ENCODE measurements at regions not wholly inside any gene's neighbourhood (a gene's known extent, or its start where the extent isn't known, plus 50 kb on each side); places are given as distances from the start of the nearest gene placed in this dataset.

DNA sequence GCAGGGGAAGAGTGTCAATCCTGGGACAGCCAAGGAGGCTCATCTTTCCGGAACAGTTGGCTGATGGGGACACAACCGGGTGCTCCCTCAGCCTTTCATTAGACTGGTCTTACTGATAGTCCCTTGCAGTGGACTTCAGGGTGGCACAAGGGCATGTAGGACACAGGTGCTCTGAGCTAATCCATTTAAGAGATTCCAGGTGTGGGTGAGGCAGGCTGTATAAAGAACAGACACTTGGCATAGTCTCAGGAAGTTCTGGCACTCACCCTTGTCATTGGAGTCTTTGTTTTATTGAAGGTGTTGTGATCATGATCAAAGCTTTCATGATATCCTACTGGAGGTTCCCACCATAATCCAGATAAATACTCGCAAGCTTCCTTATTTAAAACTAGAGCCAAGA, 341.6 kb downstream of the EMP1 start:
- in situ Hi-C loops (cut with HindIII; ENCODE audit: low pct_ligation_motif_present, low sequenced_read_pairs) = no loop called here
- Histone ChIP-seq H3K4me3 (ENCODE audit: low read depth, low read length) (no peak overlapping the region), H3K36me3 (replicated peaks) (no peaks in the 10 kb centered on the region), H3K27me3 (replicated peaks) (no peaks in the 10 kb centered on the region), H3K27ac (no peak overlapping the region)
- DNase-seq = no peak
- TF ChIP-seq CTCF (IDR thresholded peaks at IDR 0.05; ENCODE audit: low read depth, low read length, missing control alignments) = no peak

DNA sequence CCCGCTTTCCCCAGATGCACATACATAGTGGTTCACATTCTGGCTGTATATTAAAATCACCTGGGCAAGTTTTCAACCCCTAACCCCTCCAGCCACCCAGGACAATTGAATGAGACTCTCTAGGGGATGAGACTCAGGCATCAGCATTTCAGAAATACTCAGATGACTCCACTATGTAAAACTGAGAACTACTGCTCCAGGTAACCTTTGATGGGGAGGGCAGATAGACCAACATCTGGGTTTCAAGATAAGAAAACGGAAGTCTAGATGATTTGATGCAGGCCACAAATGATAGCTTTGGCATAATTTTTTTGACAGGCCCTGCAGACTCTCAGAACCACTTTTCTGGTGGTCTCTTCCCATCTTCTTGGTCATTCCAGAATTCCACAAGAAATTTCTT, 341.1 kb downstream of the EMP1 start:
- Histone ChIP-seq H3K36me3 (replicated peaks) (no peaks in the 10 kb centered on the region), H3K27me3 (replicated peaks) (no peaks in the 10 kb centered on the region), H3K4me3 (ENCODE audit: low read depth, low read length) (no peak overlapping the region), H3K27ac (no peak overlapping the region)
- TF ChIP-seq CTCF (IDR thresholded peaks at IDR 0.05; ENCODE audit: low read depth, low read length, missing control alignments) = no peak
- no peak for DNase-seq
- in situ Hi-C loops (cut with HindIII; ENCODE audit: low pct_ligation_motif_present, low sequenced_read_pairs) = no loop called here

- Histone ChIP-seq H3K27ac (no peak overlapping the region), H3K4me3 (ENCODE audit: low read depth, low read length) (no peak overlapping the region)
- in situ Hi-C loops (cut with HindIII; ENCODE audit: low pct_ligation_motif_present, low sequenced_read_pairs) = no loop called here
Measured at GRCh38 chr12:13536219-13536910, 339.8 kb downstream of the EMP1 start.

DNA sequence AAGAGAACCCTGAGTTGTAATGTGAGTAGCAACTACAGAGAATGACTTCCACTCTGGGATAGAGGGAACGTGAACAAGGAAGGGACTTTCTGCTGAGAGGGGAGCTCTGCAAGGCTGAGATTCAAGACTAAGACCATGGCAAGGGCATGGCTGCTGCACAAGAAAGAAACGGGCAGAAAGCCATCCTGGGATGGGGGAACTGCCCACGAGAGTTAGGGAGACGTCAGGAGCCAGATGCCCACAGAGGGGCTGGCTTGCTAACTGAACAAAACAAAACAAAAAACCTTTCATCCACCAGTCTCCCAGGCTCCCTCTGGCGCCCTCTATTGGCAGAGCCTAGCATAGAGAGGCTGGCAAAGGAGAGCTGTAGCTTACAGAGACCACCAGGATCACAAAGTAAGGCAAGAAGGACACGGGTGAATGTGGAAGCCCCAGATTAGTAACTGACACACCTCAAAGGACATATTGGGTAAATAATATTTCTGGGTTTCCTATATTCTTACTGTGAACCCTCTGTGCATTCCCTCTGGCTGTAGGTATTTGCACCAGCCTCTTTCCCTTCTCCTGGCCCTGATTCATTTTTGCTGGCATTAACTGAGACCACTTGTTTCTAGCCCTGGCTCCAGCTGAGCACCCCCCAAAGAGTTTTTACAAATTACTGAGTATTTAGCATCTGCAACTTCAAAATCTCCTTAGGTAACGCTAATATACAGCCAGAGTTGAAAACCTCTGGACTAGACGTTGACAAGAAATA, 338.3 kb downstream of the EMP1 start:
- no peaks in the 10 kb centered on the region for H3K36me3 ChIP-seq (replicated peaks)
- H3K27ac ChIP-seq = no peak overlapping the region
- H3K4me3 ChIP-seq (ENCODE audit: low read depth, low read length) = peak overlapping the region; percentile 22
- in situ Hi-C loops (cut with HindIII; ENCODE audit: low pct_ligation_motif_present, low sequenced_read_pairs) = no loop called here
- DNase-seq = peak; percentile 48
- H3K27me3 ChIP-seq (replicated peaks) = no peaks in the 10 kb centered on the region
- TF ChIP-seq CTCF (IDR thresholded peaks at IDR 0.05; ENCODE audit: low read depth, low read length, missing control alignments) = peak; percentile 99

More at GRCh38 chr12:13536219-13536910, 339.8 kb downstream of the EMP1 start:
- H3K27me3 ChIP-seq (replicated peaks) = no peaks in the 10 kb centered on the region
- no peak for DNase-seq
- H3K36me3 ChIP-seq (replicated peaks) = no peaks in the 10 kb centered on the region
- no peak for TF ChIP-seq CTCF (IDR thresholded peaks at IDR 0.05; ENCODE audit: low read depth, low read length, missing control alignments)

- TF ChIP-seq CTCF (IDR thresholded peaks at IDR 0.05; ENCODE audit: low read depth, low read length, missing control alignments) = no peak
Measured at GRCh38 chr12:13534242-13534641, 337.7 kb downstream of the EMP1 start.

More at GRCh38 chr12:13534242-13534641, 337.7 kb downstream of the EMP1 start:
- Histone ChIP-seq H3K27me3 (replicated peaks) (no peaks in the 10 kb centered on the region), H3K4me3 (ENCODE audit: low read depth, low read length) (no peak overlapping the region), H3K27ac (no peak overlapping the region), H3K36me3 (replicated peaks) (no peaks in the 10 kb centered on the region)
- DNase-seq = no peak
- in situ Hi-C loops (cut with HindIII; ENCODE audit: low pct_ligation_motif_present, low sequenced_read_pairs) = no loop called here
